SK-N-MC (cell line): ENCODE measurements at regions not wholly inside any gene's neighbourhood (a gene's known extent, or its start where the extent isn't known, plus 50 kb on each side); places are given as distances from the start of the nearest gene placed in this dataset.

Source experiments
- EZH2 ChIP-seq: fragments of 200-600 bp; sonication (generic); IDR thresholded peaks from one replicate; pipeline ENCODE4 v1.6.1; 2017; ENCODE audit warnings: antibody characterized with exemption
- POLR2AphosphoS5 ChIP-seq: IDR thresholded peaks from 2 replicates; pipeline ENCODE4 v1.6.1; 2012; ENCODE audit warnings: mild to moderate bottlenecking, low read depth, low read length, borderline replicate concordance

GRCh38 chr13:44191103-44191502 is 182.5 kb upstream of the SERP2 start:
- TF ChIP-seq POLR2AphosphoS5 (no peak), EZH2 (no peak)
